ENCODE measurements at regions not wholly inside any gene's neighbourhood (a gene's known extent, or its start where the extent isn't known, plus 50 kb on each side); places are given as distances from the start of the nearest gene placed in this dataset.

- H3K4me3 ChIP-seq (ENCODE audit: low read depth, low read length), result no peak overlapping the region
- no peak for DNase-seq (ENCODE audit: low read depth)
- in situ Hi-C loops (cut with HindIII; ENCODE audit: low sequenced_read_pairs), result no loop called here
- TF ChIP-seq CTCF (IDR thresholded peaks at IDR 0.05; ENCODE audit: low read depth, low read length, missing control alignments), result no peak
Observed at GRCh38 chr15:49715701-49716100, 94.9 kb downstream of the DTWD1 start.

- in situ Hi-C loops (cut with HindIII; ENCODE audit: low sequenced_read_pairs), result no loop called here
- no peak for TF ChIP-seq CTCF (IDR thresholded peaks at IDR 0.05; ENCODE audit: low read depth, low read length, missing control alignments)
- no peak for DNase-seq (ENCODE audit: low read depth)
- no peak overlapping the region for H3K4me3 ChIP-seq (ENCODE audit: low read depth, low read length)
Observed at GRCh38 chr15:49718234-49718633, 97.4 kb downstream of the DTWD1 start.

GRCh38 chr15:49718846-49719245 is 98.0 kb downstream of the DTWD1 start:
- TF ChIP-seq CTCF (IDR thresholded peaks at IDR 0.05; ENCODE audit: low read depth, low read length, missing control alignments), result no peak
- no peak overlapping the region for H3K4me3 ChIP-seq (ENCODE audit: low read depth, low read length)
- in situ Hi-C loops (cut with HindIII; ENCODE audit: low sequenced_read_pairs), result no loop called here
- no peak for DNase-seq (ENCODE audit: low read depth)

- no peak for TF ChIP-seq CTCF (IDR thresholded peaks at IDR 0.05; ENCODE audit: low read depth, low read length, missing control alignments)
Observed at GRCh38 chr15:49720261-49720660, 99.4 kb downstream of the DTWD1 start.

GRCh38 chr15:49721091-49721490 is 100.2 kb downstream of the DTWD1 start:
- H3K4me3 ChIP-seq (ENCODE audit: low read depth, low read length), result no peak overlapping the region
- no peak for DNase-seq (ENCODE audit: low read depth)
- no peak for TF ChIP-seq CTCF (IDR thresholded peaks at IDR 0.05; ENCODE audit: low read depth, low read length, missing control alignments)
- in situ Hi-C loops (cut with HindIII; ENCODE audit: low sequenced_read_pairs), result loop anchor here (5.0 kb wide), 1 partner anchor 34 kb away; no protein-coding TSS in a partner anchor

More at GRCh38 chr15:49720261-49720660, 99.4 kb downstream of the DTWD1 start:
- no peak overlapping the region for H3K4me3 ChIP-seq (ENCODE audit: low read depth, low read length)
- no peak for DNase-seq (ENCODE audit: low read depth)
- in situ Hi-C loops (cut with HindIII; ENCODE audit: low sequenced_read_pairs), result loop anchor here (5.0 kb wide), 1 partner anchor 33 kb away; no protein-coding TSS in a partner anchor

GRCh38 chr15:49721621-49722020 is 100.8 kb downstream of the DTWD1 start:
- in situ Hi-C loops (cut with HindIII; ENCODE audit: low sequenced_read_pairs), result loop anchor here (5.0 kb wide), 1 partner anchor 34 kb away; no protein-coding TSS in a partner anchor

More at GRCh38 chr15:49721621-49722020, 100.8 kb downstream of the DTWD1 start:
- no peak overlapping the region for H3K4me3 ChIP-seq (ENCODE audit: low read depth, low read length)
- DNase-seq (ENCODE audit: low read depth), result no peak
- TF ChIP-seq CTCF (IDR thresholded peaks at IDR 0.05; ENCODE audit: low read depth, low read length, missing control alignments), result no peak

All from astrocyte of the cerebellum (primary cell).